HL-60 (cell line): ENCODE measurements at regions not wholly inside any gene's neighbourhood (a gene's known extent, or its start where the extent isn't known, plus 50 kb on each side); places are given as distances from the start of the nearest gene placed in this dataset.

ENCODE experiments used
- DNase-seq, 2 experiments: peaks; one replicate each; pipeline ENCODE4 v3.0.0-alpha.2; 2010 to 2020; ENCODE audit warnings: low read depth in 1 of 2, low spot score in 1 of 2
- H3K27ac ChIP-seq: fragments of 250-450 bp; sonication (Bioruptor Pico); replicated peaks from 2 replicates; pipeline ENCODE4 v1.5.1; 2020; ENCODE audit warnings: mild to moderate bottlenecking, moderate library complexity
- H3K27me3 ChIP-seq: fragments of 250-450 bp; sonication (Bioruptor Pico); 2 replicates; pipeline ENCODE4 v1.5.1; 2021; ENCODE audit warnings: mild to moderate bottlenecking, moderate library complexity; ENCODE audit not compliant: insufficient read depth, poor library complexity, severe bottlenecking
- H3K4me3 ChIP-seq: replicated peaks from 2 replicates; pipeline ENCODE4 v1.5.1; 2011; ENCODE audit warnings: mild to moderate bottlenecking, control low read depth, low read length; ENCODE audit not compliant: insufficient read depth
- CTCF ChIP-seq: IDR thresholded peaks from one replicate; pipeline ENCODE4 v1.5.1; 2011; ENCODE audit warnings: low read length, control low read depth, inconsistent platforms; ENCODE audit not compliant: insufficient read depth
- GABPA ChIP-seq: IDR thresholded peaks from 2 replicates; pipeline ENCODE4 v1.6.1; 2012; ENCODE audit warnings: low read depth
- POLR2AphosphoS5 ChIP-seq: IDR thresholded peaks from 2 replicates; pipeline ENCODE4 v1.6.1; 2012; ENCODE audit warnings: low read depth
- SPI1 ChIP-seq: IDR thresholded peaks from 2 replicates; pipeline ENCODE4 v1.6.1; 2012; ENCODE audit warnings: low read depth, mild to moderate bottlenecking, borderline replicate concordance
- TF ChIP-seq, protein P1 (sequence below): IDR thresholded peaks from 2 replicates; pipeline ENCODE4 v1.6.1; 2012; ENCODE audit warnings: low read depth; ENCODE audit not compliant: insufficient replicate concordance

DNA sequence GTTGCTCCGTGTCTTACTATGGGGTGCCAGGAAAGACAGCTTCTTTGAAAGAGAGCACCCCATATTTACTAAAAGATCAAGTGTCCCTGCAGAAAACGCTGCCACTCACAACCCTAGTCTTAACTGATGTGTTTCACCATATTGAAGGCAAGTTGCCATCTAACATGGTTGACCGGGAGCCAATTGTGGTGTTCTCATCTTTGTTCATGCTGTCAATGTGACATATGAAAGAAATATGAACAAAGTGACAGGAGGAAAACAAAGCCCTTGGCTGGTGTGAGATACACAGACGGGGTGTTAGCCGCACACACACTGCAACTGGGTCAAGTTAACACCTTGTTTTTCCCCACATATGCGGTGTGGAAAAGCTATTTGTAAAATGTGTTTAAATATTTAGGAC, 122.3 kb upstream of the NEBL start:
- H3K27me3 ChIP-seq = no peaks in the 10 kb centered on the region
- no peak overlapping the region for H3K4me3 ChIP-seq
- TF ChIP-seq CTCF (no peak), POLR2AphosphoS5 (no peak), GABPA (no peak), SPI1 (no peak)
- TF ChIP-seq, protein P1, sequence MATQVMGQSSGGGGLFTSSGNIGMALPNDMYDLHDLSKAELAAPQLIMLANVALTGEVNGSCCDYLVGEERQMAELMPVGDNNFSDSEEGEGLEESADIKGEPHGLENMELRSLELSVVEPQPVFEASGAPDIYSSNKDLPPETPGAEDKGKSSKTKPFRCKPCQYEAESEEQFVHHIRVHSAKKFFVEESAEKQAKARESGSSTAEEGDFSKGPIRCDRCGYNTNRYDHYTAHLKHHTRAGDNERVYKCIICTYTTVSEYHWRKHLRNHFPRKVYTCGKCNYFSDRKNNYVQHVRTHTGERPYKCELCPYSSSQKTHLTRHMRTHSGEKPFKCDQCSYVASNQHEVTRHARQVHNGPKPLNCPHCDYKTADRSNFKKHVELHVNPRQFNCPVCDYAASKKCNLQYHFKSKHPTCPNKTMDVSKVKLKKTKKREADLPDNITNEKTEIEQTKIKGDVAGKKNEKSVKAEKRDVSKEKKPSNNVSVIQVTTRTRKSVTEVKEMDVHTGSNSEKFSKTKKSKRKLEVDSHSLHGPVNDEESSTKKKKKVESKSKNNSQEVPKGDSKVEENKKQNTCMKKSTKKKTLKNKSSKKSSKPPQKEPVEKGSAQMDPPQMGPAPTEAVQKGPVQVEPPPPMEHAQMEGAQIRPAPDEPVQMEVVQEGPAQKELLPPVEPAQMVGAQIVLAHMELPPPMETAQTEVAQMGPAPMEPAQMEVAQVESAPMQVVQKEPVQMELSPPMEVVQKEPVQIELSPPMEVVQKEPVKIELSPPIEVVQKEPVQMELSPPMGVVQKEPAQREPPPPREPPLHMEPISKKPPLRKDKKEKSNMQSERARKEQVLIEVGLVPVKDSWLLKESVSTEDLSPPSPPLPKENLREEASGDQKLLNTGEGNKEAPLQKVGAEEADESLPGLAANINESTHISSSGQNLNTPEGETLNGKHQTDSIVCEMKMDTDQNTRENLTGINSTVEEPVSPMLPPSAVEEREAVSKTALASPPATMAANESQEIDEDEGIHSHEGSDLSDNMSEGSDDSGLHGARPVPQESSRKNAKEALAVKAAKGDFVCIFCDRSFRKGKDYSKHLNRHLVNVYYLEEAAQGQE = no peak
- H3K27ac ChIP-seq = no peak overlapping the region
- DNase-seq = no peak

DNA sequence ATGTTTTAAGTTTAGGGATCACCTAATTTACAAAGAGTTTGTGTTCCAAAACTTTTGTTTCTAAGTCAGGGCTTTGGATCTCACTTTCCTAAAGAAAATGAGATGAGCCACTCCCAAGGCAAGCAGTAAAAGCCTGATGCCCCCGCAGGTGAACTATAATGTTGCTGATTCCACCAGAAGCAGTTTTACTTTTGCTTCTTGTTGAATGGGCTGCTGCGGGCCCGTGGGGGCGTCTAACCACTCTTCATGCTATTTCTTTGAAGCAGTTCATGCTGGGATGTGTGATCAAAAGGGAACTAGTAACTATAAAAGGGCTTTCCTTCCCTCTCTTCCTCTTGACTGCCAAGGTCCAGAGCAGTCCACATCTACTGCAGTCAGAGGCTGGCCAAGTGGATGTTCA, 118.7 kb upstream of the NEBL start:
- DNase-seq = no peak
- Histone ChIP-seq H3K27ac (no peak overlapping the region), H3K4me3 (no peak overlapping the region), H3K27me3 (no peaks in the 10 kb centered on the region)
- TF ChIP-seq CTCF (no peak), POLR2AphosphoS5 (no peak), GABPA (no peak), SPI1 (no peak)
- TF ChIP-seq, protein P1 = no peak

DNA sequence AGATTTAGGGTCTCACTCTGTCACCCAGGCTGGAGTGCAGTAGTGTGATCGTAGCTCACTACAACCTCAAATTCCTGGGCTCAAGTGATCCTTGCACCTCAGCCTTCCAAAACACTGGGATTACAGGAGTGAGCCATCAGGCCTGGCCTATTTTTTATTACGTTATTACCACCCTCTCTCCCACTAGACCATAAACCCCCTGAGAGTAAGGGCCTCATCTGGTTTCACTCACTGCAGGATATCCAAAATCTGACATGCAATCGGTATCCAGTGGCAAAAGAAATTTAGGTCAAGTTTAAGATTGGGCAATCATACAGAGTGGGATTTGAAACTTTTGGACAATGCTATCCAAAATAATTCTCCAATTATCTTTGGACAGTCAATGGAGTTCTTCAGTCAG, 117.0 kb upstream of the NEBL start:
- Histone ChIP-seq H3K27ac (no peak overlapping the region), H3K27me3 (no peaks in the 10 kb centered on the region), H3K4me3 (no peak overlapping the region)
- no peak for TF ChIP-seq POLR2AphosphoS5
- TF ChIP-seq CTCF = no peak
- TF ChIP-seq, protein P1 = no peak
- TF ChIP-seq SPI1 = no peak
- TF ChIP-seq GABPA = no peak
- DNase-seq = no peak
